K562 (cell line): ENCODE measurements at regions not wholly inside any gene's neighbourhood (a gene's known extent, or its start where the extent isn't known, plus 50 kb on each side); places are given as distances from the start of the nearest gene placed in this dataset.

Experiments used
- CBFA2T3 ChIP-seq: fragments of 450-650 bp; IDR thresholded peaks from 2 replicates; pipeline ENCODE4 v1.6.1; 2017
- LCOR ChIP-seq: sonication (generic); formaldehyde crosslinking; IDR thresholded peaks from 2 replicates; pipeline ENCODE4 v1.8.0; 2022; ENCODE audit warnings: mild to moderate bottlenecking, missing genetic modification reagents
- ZBTB40 ChIP-seq, 2 experiments: fragments of 450-650 bp in 1 of 2; sonication (generic) in 1 of 2; formaldehyde crosslinking in 1 of 2; IDR thresholded peaks; 2 replicates each; pipeline versions ENCODE4 v1.7.1 to v1.9.0; 2016 to 2022; ENCODE audit warnings: inconsistent platforms in 1 of 2, mild to moderate bottlenecking in 1 of 2, missing genetic modification reagents in 1 of 2

DNA sequence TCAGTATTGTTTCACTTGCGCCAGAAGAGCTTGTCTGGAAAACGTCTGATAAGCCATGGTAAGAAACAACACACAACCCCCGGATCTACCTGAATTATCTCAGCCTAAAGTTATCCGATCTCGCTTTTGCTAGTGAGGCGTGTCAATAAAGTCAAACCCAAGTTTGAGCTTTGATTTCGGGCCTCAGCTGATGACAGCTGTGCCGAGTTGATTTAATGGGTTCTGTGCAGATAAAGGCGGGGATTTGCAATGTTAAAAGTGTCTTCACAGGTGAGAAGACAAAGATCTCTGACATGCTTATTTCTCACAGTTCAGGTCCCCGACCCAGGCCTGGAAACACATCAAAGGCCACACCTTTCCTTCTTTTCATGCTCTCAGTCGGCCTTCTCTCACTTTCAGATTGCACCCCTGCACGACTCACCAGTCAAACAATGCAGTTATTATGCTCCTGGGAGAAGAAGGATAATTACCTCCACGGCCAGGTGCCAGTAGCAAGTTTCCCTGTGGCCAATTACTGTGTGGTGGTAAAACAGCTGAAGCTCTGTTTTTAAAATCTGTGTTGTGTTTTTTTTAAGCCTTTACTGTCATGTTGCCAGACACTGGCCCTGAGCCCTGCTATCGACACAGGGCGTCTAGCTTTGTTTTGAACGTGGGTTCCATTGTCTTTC, 245.3 kb upstream of the RUNX1 start (continued):
- TF ChIP-seq LCOR (CRISPR knock-in tag) (no peak), CBFA2T3 (0 out of 2 replicates have a peak, but pooled peaks have one; percentile 7), ZBTB40 (IDR thresholded peaks at IDR 0.05) (peak; percentile 47), ZBTB40 (CRISPR knock-in tag; IDR thresholded peaks at IDR 0.05) (no peak)
